RWPE2 (cell line): ENCODE measurements at regions not wholly inside any gene's neighbourhood (a gene's known extent, or its start where the extent isn't known, plus 50 kb on each side); places are given as distances from the start of the nearest gene placed in this dataset.
"Not testable (repeated sequence)": the region's sequence is repeated elsewhere in the genome, so short reads cannot be mapped to it uniquely, and the experiment has no call there.

Experiments used
- ATAC-seq: fragments of 200-7000 bp; cut with Tn5 transposase; 3 replicates; pipeline ENCODE4 v1.9.1; 2021; ENCODE audit warnings: low read depth
- DNase-seq: peaks from one replicate; pipeline ENCODE4 v3.0.0-alpha.2; 2020; ENCODE audit warnings: low spot score
- H3K27ac ChIP-seq: fragments of 450-650 bp; 2 replicates; pipeline ENCODE4 v1.5.1; 2017; ENCODE audit warnings: mild to moderate bottlenecking; ENCODE audit not compliant: poor library complexity, severe bottlenecking
- H3K27me3 ChIP-seq: fragments of 250-450 bp; sonication (Bioruptor Pico); 2 replicates; pipeline ENCODE4 v1.5.1; 2021; ENCODE audit warnings: mild to moderate bottlenecking, moderate library complexity; ENCODE audit not compliant: insufficient read depth, poor library complexity, severe bottlenecking
- H3K36me3 ChIP-seq: fragments of 250-450 bp; sonication (Bioruptor Pico); 2 replicates; pipeline ENCODE4 v1.5.1; 2020; ENCODE audit warnings: low read depth, mild to moderate bottlenecking, moderate library complexity
- H3K4me1 ChIP-seq: fragments of 250-450 bp; sonication (Bioruptor Pico); 2 replicates; pipeline ENCODE4 v1.5.1; 2021; ENCODE audit warnings: mild to moderate bottlenecking, moderate library complexity; ENCODE audit not compliant: insufficient read depth, poor library complexity, severe bottlenecking
- H3K4me3 ChIP-seq: fragments of 250-450 bp; sonication (Bioruptor Pico); 2 replicates; pipeline ENCODE4 v1.5.1; 2021; ENCODE audit warnings: mild to moderate bottlenecking, moderate library complexity; ENCODE audit not compliant: severe bottlenecking
- H3K9me3 ChIP-seq: fragments of 250-450 bp; sonication (Bioruptor Pico); 2 replicates; pipeline ENCODE4 v1.5.1; 2021; ENCODE audit warnings: mild to moderate bottlenecking, moderate library complexity; ENCODE audit not compliant: severe bottlenecking
- TF ChIP-seq, protein P1 (sequence below): fragments of 450-650 bp; IDR thresholded peaks from one replicate; pipeline ENCODE4 v1.5.1; 2017; ENCODE audit warnings: mild to moderate bottlenecking, moderate library complexity; ENCODE audit not compliant: poor library complexity, severe bottlenecking

- no peak overlapping the region for H3K4me3 ChIP-seq
- DNase-seq (no peak), ATAC-seq (no peak)
- TF ChIP-seq, protein P1, sequence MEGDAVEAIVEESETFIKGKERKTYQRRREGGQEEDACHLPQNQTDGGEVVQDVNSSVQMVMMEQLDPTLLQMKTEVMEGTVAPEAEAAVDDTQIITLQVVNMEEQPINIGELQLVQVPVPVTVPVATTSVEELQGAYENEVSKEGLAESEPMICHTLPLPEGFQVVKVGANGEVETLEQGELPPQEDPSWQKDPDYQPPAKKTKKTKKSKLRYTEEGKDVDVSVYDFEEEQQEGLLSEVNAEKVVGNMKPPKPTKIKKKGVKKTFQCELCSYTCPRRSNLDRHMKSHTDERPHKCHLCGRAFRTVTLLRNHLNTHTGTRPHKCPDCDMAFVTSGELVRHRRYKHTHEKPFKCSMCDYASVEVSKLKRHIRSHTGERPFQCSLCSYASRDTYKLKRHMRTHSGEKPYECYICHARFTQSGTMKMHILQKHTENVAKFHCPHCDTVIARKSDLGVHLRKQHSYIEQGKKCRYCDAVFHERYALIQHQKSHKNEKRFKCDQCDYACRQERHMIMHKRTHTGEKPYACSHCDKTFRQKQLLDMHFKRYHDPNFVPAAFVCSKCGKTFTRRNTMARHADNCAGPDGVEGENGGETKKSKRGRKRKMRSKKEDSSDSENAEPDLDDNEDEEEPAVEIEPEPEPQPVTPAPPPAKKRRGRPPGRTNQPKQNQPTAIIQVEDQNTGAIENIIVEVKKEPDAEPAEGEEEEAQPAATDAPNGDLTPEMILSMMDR = no peak
- no peaks in the 10 kb centered on the region for H3K27me3 ChIP-seq
- H3K27ac ChIP-seq = no peak overlapping the region
- no peaks in the 10 kb centered on the region for H3K36me3 ChIP-seq
- H3K4me1 ChIP-seq = no peaks in the 10 kb centered on the region
- no peaks in the 10 kb centered on the region for H3K9me3 ChIP-seq
Observed at GRCh38 chrX:47745416-47745815, 86.4 kb upstream of the UXT start.

DNA sequence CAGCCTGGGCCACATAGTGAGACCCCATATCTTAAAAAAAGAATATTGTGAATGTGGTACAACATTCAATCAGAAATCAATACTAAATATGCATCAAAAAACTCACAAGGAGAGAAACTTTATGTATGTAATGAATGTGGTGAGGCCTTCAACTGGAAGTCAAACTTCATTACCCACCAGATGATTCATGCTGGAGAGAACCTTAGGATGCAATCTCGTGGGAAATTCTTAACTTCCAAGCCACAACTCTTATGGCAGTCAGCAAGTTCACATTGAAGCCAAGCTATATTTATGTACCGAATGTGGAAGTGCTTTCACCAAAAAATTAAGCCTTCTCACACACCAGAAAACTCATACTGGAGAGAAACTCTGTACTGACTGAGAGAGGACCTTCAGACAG lies 84.5 kb upstream of the UXT start:
- Histone ChIP-seq H3K27ac (no peak overlapping the region), H3K4me1 (no peaks in the 10 kb centered on the region), H3K36me3 (no peaks in the 10 kb centered on the region), H3K27me3 (no peaks in the 10 kb centered on the region), H3K4me3 (no peak overlapping the region), H3K9me3 (no peaks in the 10 kb centered on the region)
- ATAC-seq (no peak), DNase-seq (no peak)
- TF ChIP-seq, protein P1 = no peak

GRCh38 chrX:47738870-47739269 lies 79.9 kb upstream of the UXT start:
- not testable (repeated sequence) for ATAC-seq, H3K27ac ChIP-seq, H3K9me3 ChIP-seq, H3K27me3 ChIP-seq, H3K4me1 ChIP-seq, DNase-seq, H3K4me3 ChIP-seq, H3K36me3 ChIP-seq

GRCh38 chrX:47723689-47724088 lies 64.7 kb upstream of the UXT start:
- no peak for ATAC-seq
- Histone ChIP-seq H3K27ac (no peak overlapping the region), H3K9me3 (no peaks in the 10 kb centered on the region), H3K4me3 (no peak overlapping the region), H3K27me3 (no peaks in the 10 kb centered on the region), H3K36me3 (no peaks in the 10 kb centered on the region), H3K4me1 (no peaks in the 10 kb centered on the region)
- TF ChIP-seq, protein P1 = no peak
- no peak for DNase-seq

DNA sequence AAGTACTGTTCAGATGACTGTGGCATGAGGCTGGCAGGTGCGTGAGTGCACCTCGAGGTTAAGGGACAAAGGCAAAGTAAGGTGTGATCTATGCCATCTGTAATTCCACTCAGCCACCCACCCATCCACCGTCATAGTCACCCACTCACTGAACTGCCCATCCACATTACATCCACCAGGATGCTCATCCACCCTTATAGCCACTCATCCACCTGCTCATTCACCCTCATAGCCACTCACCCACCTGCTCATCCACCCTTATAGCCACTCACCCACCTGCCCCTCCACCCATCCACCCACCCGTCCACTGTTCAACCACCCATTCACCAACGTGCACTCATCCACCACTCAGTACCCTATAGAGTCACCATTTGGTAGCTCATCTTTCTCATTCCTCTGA lies 64.1 kb upstream of the UXT start:
- H3K4me1 ChIP-seq = no peaks in the 10 kb centered on the region
- ATAC-seq (no peak), DNase-seq (no peak)
- no peak overlapping the region for H3K27ac ChIP-seq
- H3K9me3 ChIP-seq = no peaks in the 10 kb centered on the region
- H3K27me3 ChIP-seq = no peaks in the 10 kb centered on the region
- TF ChIP-seq, protein P1 = no peak
- no peaks in the 10 kb centered on the region for H3K36me3 ChIP-seq
- H3K4me3 ChIP-seq = no peak overlapping the region

GRCh38 chrX:47722260-47722659 lies 63.3 kb upstream of the UXT start:
- no peak overlapping the region for H3K27ac ChIP-seq
- no peaks in the 10 kb centered on the region for H3K4me1 ChIP-seq
- H3K4me3 ChIP-seq = no peak overlapping the region
- no peaks in the 10 kb centered on the region for H3K36me3 ChIP-seq
- ATAC-seq (no peak), DNase-seq (no peak)
- TF ChIP-seq, protein P1 = no peak
- H3K9me3 ChIP-seq = no peaks in the 10 kb centered on the region
- no peaks in the 10 kb centered on the region for H3K27me3 ChIP-seq

GRCh38 chrX:47715078-47715477 lies 56.1 kb upstream of the UXT start:
- not testable (repeated sequence) for H3K36me3 ChIP-seq, H3K9me3 ChIP-seq, DNase-seq, H3K27ac ChIP-seq, H3K27me3 ChIP-seq, H3K4me3 ChIP-seq, ATAC-seq, H3K4me1 ChIP-seq

DNA sequence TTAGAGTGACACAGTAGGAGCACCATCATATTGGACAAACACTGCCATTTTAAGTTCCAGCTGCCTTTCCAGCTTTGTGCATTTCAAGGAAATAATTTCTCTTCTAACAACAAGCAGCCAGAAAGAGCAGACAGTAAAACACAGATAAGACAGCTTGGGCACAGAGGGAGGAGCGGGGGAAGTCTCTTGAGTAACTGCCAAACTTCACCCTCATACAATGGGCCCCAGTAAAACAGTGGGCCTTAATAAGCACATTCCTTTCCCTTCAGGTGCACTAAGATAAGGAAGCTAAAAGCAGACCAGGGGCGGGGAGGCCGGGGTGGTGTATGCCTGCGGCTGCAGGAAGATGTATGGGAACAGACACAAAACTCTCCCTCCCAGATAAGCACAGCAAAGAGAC lies 53.7 kb upstream of the UXT start:
- not testable (repeated sequence) for H3K4me3 ChIP-seq, H3K36me3 ChIP-seq, DNase-seq, H3K4me1 ChIP-seq, H3K9me3 ChIP-seq, ATAC-seq, H3K27me3 ChIP-seq, H3K27ac ChIP-seq
